Thymus (tissue), 11 donors: ENCODE measurements at regions not wholly inside any gene's neighbourhood (a gene's known extent, or its start where the extent isn't known, plus 50 kb on each side); places are given as distances from the start of the nearest gene placed in this dataset.
"Not testable (repeated sequence)": the region's sequence is repeated elsewhere in the genome, so short reads cannot be mapped to it uniquely, and the experiment has no call there.

Experiments
- DNase-seq, 9 donors: peaks; one replicate each; pipeline ENCODE4 v3.0.0-alpha.2; 2013; ENCODE audit warnings: low spot score in 9 of 9, low read depth in 6 of 9, missing footprints in 1 of 9
- H3K27ac ChIP-seq, 2 donors: one replicate each; pipeline ENCODE4 v1.5.1; 2013; ENCODE audit warnings: control low read depth in 1 of 2, low read depth in 1 of 2, low read length in 1 of 2, mild to moderate bottlenecking in 1 of 2, moderate library complexity in 1 of 2
- H3K27me3 ChIP-seq, 2 donors: one replicate each; pipeline ENCODE4 v1.5.1; 2013; ENCODE audit warnings: low read length in 1 of 2; ENCODE audit not compliant: control insufficient read depth in 2 of 2, insufficient read depth in 1 of 2
- H3K36me3 ChIP-seq, 2 donors: one replicate each; pipeline ENCODE4 v1.5.1; 2013; ENCODE audit warnings: low read length in 1 of 2, mild to moderate bottlenecking in 1 of 2, moderate library complexity in 1 of 2; ENCODE audit not compliant: control insufficient read depth in 2 of 2, insufficient read depth in 2 of 2
- H3K4me1 ChIP-seq, 2 donors: one replicate each; pipeline ENCODE4 v1.5.1; 2013; ENCODE audit warnings: low read length in 2 of 2; ENCODE audit not compliant: control insufficient read depth in 2 of 2, insufficient read depth in 2 of 2
- H3K4me3 ChIP-seq, 2 donors: one replicate each; pipeline ENCODE4 v1.5.1; 2013; ENCODE audit warnings: low read length in 2 of 2, control low read depth in 1 of 2, mild to moderate bottlenecking in 1 of 2
- H3K9me3 ChIP-seq, 2 donors: one replicate each; pipeline ENCODE4 v1.5.1; 2013; ENCODE audit warnings: low read length in 1 of 2, mild to moderate bottlenecking in 1 of 2; ENCODE audit not compliant: control insufficient read depth in 2 of 2, insufficient read depth in 1 of 2
- WGBS: extraction: QIAGEN DNeasy Blood & Tissue Kit; methylation state at CpG from one replicate; pipeline ENCODE4 v1.1.7; 2013; 5-methylcytosine and 5-hydroxymethylcytosine counted together
- donor health status: healthy.

- Histone ChIP-seq H3K4me1 (peaks cover 0 to 9% of the 10 kb centered on the region in 2 donors), H3K27ac (no peak overlapping the region), H3K27me3 (peaks cover 62 to 78% of the 10 kb centered on the region in 2 donors), H3K36me3 (no peaks in the 10 kb centered on the region), H3K9me3 (peaks cover 0 to 3% of the 10 kb centered on the region in 2 donors), H3K4me3 (no peak overlapping the region)
- 0% methylated on average over 1 of the region's 1 CpG for WGBS
- peak; percentile 34 to 91 (median 70) for DNase-seq
These were observed 156.2 kb upstream of the S1PR3 start for GRCh38 chr9:88835038-88835466.

GRCh38 chr9:88835772-88836171 lies 155.5 kb upstream of the S1PR3 start:
- WGBS: 53% methylated on average over 3 of the region's 3 CpGs
- no peak overlapping the region for H3K27ac ChIP-seq
- H3K27me3 ChIP-seq: peaks cover 57 to 74% of the 10 kb centered on the region in 2 donors
- no peaks in the 10 kb centered on the region for H3K36me3 ChIP-seq
- H3K4me3 ChIP-seq: no peak overlapping the region
- DNase-seq: no peak
- peaks cover 0 to 9% of the 10 kb centered on the region in 2 donors for H3K4me1 ChIP-seq
- H3K9me3 ChIP-seq: peaks cover 0 to 3% of the 10 kb centered on the region in 2 donors

- no peaks in the 10 kb centered on the region for H3K36me3 ChIP-seq
- no peak overlapping the region for H3K27ac ChIP-seq
- H3K4me3 ChIP-seq: no peak overlapping the region
- WGBS: 89% methylated on average over 2 of the region's 2 CpGs
- peaks cover 0 to under 1% of the 10 kb centered on the region in 2 donors for H3K9me3 ChIP-seq
- peaks cover 39 to 56% of the 10 kb centered on the region in 2 donors for H3K27me3 ChIP-seq
- no peak for DNase-seq
- H3K4me1 ChIP-seq: peaks cover 0 to 9% of the 10 kb centered on the region in 2 donors
These were observed 153.5 kb upstream of the S1PR3 start for GRCh38 chr9:88837731-88838130.

- H3K4me3 ChIP-seq, H3K4me1 ChIP-seq, H3K27me3 ChIP-seq, H3K9me3 ChIP-seq, H3K36me3 ChIP-seq, H3K27ac ChIP-seq, DNase-seq: not testable (repeated sequence)
- WGBS: 97% methylated on average over 6 of the region's 6 CpGs
These were observed 141.4 kb upstream of the S1PR3 start for GRCh38 chr9:88849878-88850277.

- Histone ChIP-seq H3K4me1 (no peaks in the 10 kb centered on the region), H3K4me3 (no peak overlapping the region), H3K27ac (no peak overlapping the region), H3K27me3 (peaks cover 3 to 8% of the 10 kb centered on the region in 2 donors), H3K9me3 (peaks cover 0 to 1% of the 10 kb centered on the region in 2 donors), H3K36me3 (no peaks in the 10 kb centered on the region)
- no peak for DNase-seq
- WGBS: 9% methylated on average over 1 of the region's 1 CpG
These were observed 138.5 kb upstream of the S1PR3 start for GRCh38 chr9:88852794-88853193.

- no peak overlapping the region for H3K4me3 ChIP-seq
- H3K27me3 ChIP-seq: peaks cover 5 to 24% of the 10 kb centered on the region in 2 donors
- 89% methylated on average over 5 of the region's 5 CpGs for WGBS
- H3K27ac ChIP-seq: no peak overlapping the region
- no peaks in the 10 kb centered on the region for H3K36me3 ChIP-seq
- no peak for DNase-seq
- no peaks in the 10 kb centered on the region for H3K4me1 ChIP-seq
- H3K9me3 ChIP-seq: no peaks in the 10 kb centered on the region
These were observed 120.6 kb upstream of the S1PR3 start for GRCh38 chr9:88870627-88871026.

GRCh38 chr9:88871669-88872068 lies 119.6 kb upstream of the S1PR3 start:
- H3K4me3 ChIP-seq: no peak overlapping the region
- no peak overlapping the region for H3K27ac ChIP-seq
- no peaks in the 10 kb centered on the region for H3K9me3 ChIP-seq
- DNase-seq: no peak
- WGBS: 95% methylated on average over 8 of the region's 8 CpGs
- H3K4me1 ChIP-seq: no peaks in the 10 kb centered on the region
- H3K27me3 ChIP-seq: peaks cover 5 to 24% of the 10 kb centered on the region in 2 donors
- no peaks in the 10 kb centered on the region for H3K36me3 ChIP-seq

- WGBS: 88% methylated on average over 3 of the region's 3 CpGs
- Histone ChIP-seq H3K36me3 (no peaks in the 10 kb centered on the region), H3K9me3 (no peaks in the 10 kb centered on the region), H3K27ac (no peak overlapping the region), H3K27me3 (peaks cover 5 to 24% of the 10 kb centered on the region in 2 donors), H3K4me1 (no peaks in the 10 kb centered on the region), H3K4me3 (no peak overlapping the region)
- no peak for DNase-seq
These were observed 118.9 kb upstream of the S1PR3 start for GRCh38 chr9:88872192-88872946.

- WGBS: 88% methylated on average over 10 of the region's 10 CpGs
These were observed 117.6 kb upstream of the S1PR3 start for GRCh38 chr9:88873635-88874034.

More at GRCh38 chr9:88873635-88874034, 117.6 kb upstream of the S1PR3 start:
- H3K27me3 ChIP-seq: peaks cover 5 to 24% of the 10 kb centered on the region in 2 donors
- H3K9me3 ChIP-seq: no peaks in the 10 kb centered on the region
- no peak overlapping the region for H3K4me3 ChIP-seq
- no peaks in the 10 kb centered on the region for H3K36me3 ChIP-seq
- H3K27ac ChIP-seq: no peak overlapping the region
- DNase-seq: no peak
- H3K4me1 ChIP-seq: no peaks in the 10 kb centered on the region
